ENCODE measurements at regions not wholly inside any gene's neighbourhood (a gene's known extent, or its start where the extent isn't known, plus 50 kb on each side); places are given as distances from the start of the nearest gene placed in this dataset.
"Not testable (repeated sequence)": the region's sequence is repeated elsewhere in the genome, so short reads cannot be mapped to it uniquely, and the experiment has no call there.

DNA sequence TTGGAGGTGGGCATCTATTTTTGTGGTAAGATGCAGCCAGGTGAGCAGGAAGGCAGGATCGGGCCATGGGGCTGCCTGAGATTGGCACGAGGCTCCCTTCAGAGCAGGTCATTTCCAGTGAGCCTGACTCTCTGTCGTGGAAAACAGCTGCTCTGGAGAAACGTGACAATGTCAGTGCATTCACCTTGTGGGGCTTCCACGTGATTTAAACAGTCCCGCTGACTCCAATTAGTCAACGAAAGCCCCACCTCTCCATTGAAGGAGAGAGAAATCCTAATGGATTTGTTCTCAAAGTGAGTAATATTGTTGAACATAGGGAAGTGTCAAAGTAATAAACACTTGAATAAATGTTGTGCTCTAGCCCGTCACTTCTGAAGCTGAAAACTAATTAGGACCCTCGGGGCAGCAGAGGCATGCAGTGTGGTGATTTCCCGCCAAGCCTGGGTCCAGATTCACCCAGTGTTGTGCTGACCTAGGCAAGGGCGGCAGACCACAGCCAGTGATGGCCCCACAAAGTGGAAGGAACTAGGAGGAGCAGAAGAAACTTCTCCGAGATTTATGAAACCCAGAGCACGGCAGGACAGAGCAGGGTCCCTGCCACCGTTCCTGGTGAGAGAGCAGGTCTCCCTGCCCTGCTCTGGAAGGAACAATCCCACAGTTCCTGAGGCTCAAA lies 172.5 kb upstream of the C1orf174 start:
- TF ChIP-seq CTCF (IDR thresholded peaks at IDR 0.05; ENCODE audit: unreplicated experiment): no peak
- H3K9me3 Mint-ChIP-seq (ENCODE audit: unreplicated experiment): no peaks in the 10 kb centered on the region
- H3K36me3 Mint-ChIP-seq (ENCODE audit: low read depth, unreplicated experiment): no peaks in the 10 kb centered on the region
- H3K27me3 Mint-ChIP-seq (ENCODE audit: unreplicated experiment): peaks cover 8% of the 10 kb centered on the region
- no peak overlapping the region for H3K4me3 Mint-ChIP-seq (ENCODE audit: unreplicated experiment)
- no peak for DNase-seq (ENCODE audit: low spot score)
- no peaks in the 10 kb centered on the region for H3K4me1 Mint-ChIP-seq (ENCODE audit: unreplicated experiment)
- H3K27ac Mint-ChIP-seq (ENCODE audit: unreplicated experiment): no peak overlapping the region

- Mint-ChIP-seq H3K4me3 (ENCODE audit: unreplicated experiment) (no peak overlapping the region), H3K36me3 (ENCODE audit: low read depth, unreplicated experiment) (peaks cover 8% of the 10 kb centered on the region), H3K4me1 (ENCODE audit: unreplicated experiment) (no peaks in the 10 kb centered on the region), H3K27me3 (ENCODE audit: unreplicated experiment) (peaks cover 14% of the 10 kb centered on the region), H3K27ac (ENCODE audit: unreplicated experiment) (no peak overlapping the region), H3K9me3 (ENCODE audit: unreplicated experiment) (peaks cover 9% of the 10 kb centered on the region)
- no peak for DNase-seq (ENCODE audit: low spot score)
- no peak for TF ChIP-seq CTCF (IDR thresholded peaks at IDR 0.05; ENCODE audit: unreplicated experiment)
Observed at GRCh38 chr1:4075436-4076225, 175.6 kb upstream of the C1orf174 start.

DNA sequence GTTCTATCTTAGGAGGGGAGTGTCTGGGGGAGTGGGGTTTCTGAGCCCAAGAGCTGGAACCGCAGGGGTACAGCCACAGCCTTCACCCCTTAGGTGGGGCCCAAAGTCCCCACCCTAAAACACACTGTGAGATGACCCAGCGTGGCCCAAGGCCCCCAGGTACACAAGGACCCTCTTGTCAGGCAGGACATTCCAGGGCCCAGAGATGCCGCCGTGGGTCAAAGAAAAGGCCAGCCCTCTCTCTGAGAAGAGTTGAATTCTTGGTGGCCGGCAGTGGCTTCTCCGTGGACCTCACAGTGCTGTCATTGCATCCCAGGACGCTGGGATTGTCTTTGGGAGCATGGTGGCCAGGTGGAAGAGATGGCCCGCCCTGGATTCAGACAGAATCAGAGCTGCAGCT lies 176.3 kb upstream of the C1orf174 start:
- Mint-ChIP-seq H3K27me3 (ENCODE audit: unreplicated experiment) (peaks cover 14% of the 10 kb centered on the region), H3K4me3 (ENCODE audit: unreplicated experiment) (no peak overlapping the region), H3K27ac (ENCODE audit: unreplicated experiment) (no peak overlapping the region), H3K4me1 (ENCODE audit: unreplicated experiment) (no peaks in the 10 kb centered on the region), H3K36me3 (ENCODE audit: low read depth, unreplicated experiment) (peaks cover 8% of the 10 kb centered on the region), H3K9me3 (ENCODE audit: unreplicated experiment) (peaks cover 11% of the 10 kb centered on the region)
- TF ChIP-seq CTCF (IDR thresholded peaks at IDR 0.05; ENCODE audit: unreplicated experiment): no peak
- DNase-seq (ENCODE audit: low spot score): no peak

- not testable (repeated sequence) for H3K27ac Mint-ChIP-seq (ENCODE audit: unreplicated experiment); DNase-seq (ENCODE audit: low spot score); H3K4me1 Mint-ChIP-seq (ENCODE audit: unreplicated experiment); H3K4me3 Mint-ChIP-seq (ENCODE audit: unreplicated experiment)
- peaks cover 12% of the 10 kb centered on the region for H3K27me3 Mint-ChIP-seq (ENCODE audit: unreplicated experiment)
- H3K9me3 Mint-ChIP-seq (ENCODE audit: unreplicated experiment): peaks cover 11% of the 10 kb centered on the region
- H3K36me3 Mint-ChIP-seq (ENCODE audit: low read depth, unreplicated experiment): peaks cover 12% of the 10 kb centered on the region
Observed at GRCh38 chr1:4078091-4078962, 178.3 kb upstream of the C1orf174 start.

DNA sequence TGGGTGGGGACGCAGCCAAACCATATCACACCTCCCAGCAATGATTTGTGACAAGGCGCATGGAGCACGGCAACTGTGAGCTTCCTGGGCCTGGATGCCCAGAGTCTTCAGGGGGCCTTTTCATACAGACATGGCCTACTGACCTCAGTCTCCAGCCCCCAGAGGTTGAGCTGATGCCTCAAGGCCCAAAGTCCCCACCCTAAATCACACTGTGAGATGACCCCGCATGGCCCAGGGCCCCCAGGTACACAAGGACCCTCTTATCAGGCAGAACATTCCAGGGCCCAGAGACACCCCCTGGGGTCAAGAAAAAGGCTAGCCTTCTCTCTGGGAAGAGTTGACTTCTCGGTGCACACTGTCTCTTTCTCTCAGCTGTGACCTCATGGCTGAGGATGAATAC lies 179.7 kb upstream of the C1orf174 start:
- peaks cover 12% of the 10 kb centered on the region for H3K36me3 Mint-ChIP-seq (ENCODE audit: low read depth, unreplicated experiment)
- peaks cover 10% of the 10 kb centered on the region for H3K27me3 Mint-ChIP-seq (ENCODE audit: unreplicated experiment)
- peak overlapping the region; percentile 30 for H3K27ac Mint-ChIP-seq (ENCODE audit: unreplicated experiment)
- H3K9me3 Mint-ChIP-seq (ENCODE audit: unreplicated experiment): peaks cover 17% of the 10 kb centered on the region
- no peak for TF ChIP-seq CTCF (IDR thresholded peaks at IDR 0.05; ENCODE audit: unreplicated experiment)
- H3K4me1 Mint-ChIP-seq (ENCODE audit: unreplicated experiment): no peaks in the 10 kb centered on the region
- DNase-seq (ENCODE audit: low spot score): no peak
- H3K4me3 Mint-ChIP-seq (ENCODE audit: unreplicated experiment): peak overlapping the region; percentile 24
